Urothelium cell line (cell line): ENCODE measurements at regions not wholly inside any gene's neighbourhood (a gene's known extent, or its start where the extent isn't known, plus 50 kb on each side); places are given as distances from the start of the nearest gene placed in this dataset.
"Not testable (repeated sequence)": the region's sequence is repeated elsewhere in the genome, so short reads cannot be mapped to it uniquely, and the experiment has no call there.

Source experiments
- DNase-seq: peaks from one replicate; pipeline ENCODE4 v3.0.0; 2011; ENCODE audit warnings: low spot score, mixed read lengths
- FAIRE-seq: peaks from 2 replicates; lab custom pipeline; 2011; peaks lifted over from hg19 to GRCh38; lab: Jason Lieb, UNC

- no peak for DNase-seq
- FAIRE-seq: no peak
Measured at GRCh38 chr5:116858705-116859333, 284.2 kb upstream of the SEMA6A start.

GRCh38 chr5:116858020-116858419 is 283.4 kb upstream of the SEMA6A start:
- DNase-seq, FAIRE-seq: not testable (repeated sequence)

- FAIRE-seq: no peak
- DNase-seq: no peak
Measured at GRCh38 chr5:116856271-116856670, 281.6 kb upstream of the SEMA6A start.

- FAIRE-seq: no peak
- DNase-seq: no peak
Measured at GRCh38 chr5:116853992-116854391, 279.4 kb upstream of the SEMA6A start.

GRCh38 chr5:116848954-116849581 is 274.4 kb upstream of the SEMA6A start:
- DNase-seq (no peak), FAIRE-seq (no peak)

GRCh38 chr5:116847960-116848359 is 273.3 kb upstream of the SEMA6A start:
- FAIRE-seq (no peak), DNase-seq (no peak)

GRCh38 chr5:116844015-116844414 is 269.4 kb upstream of the SEMA6A start:
- FAIRE-seq: no peak

GRCh38 chr5:116842514-116842961 is 267.9 kb upstream of the SEMA6A start:
- FAIRE-seq: no peak
- DNase-seq: no peak

More at GRCh38 chr5:116844015-116844414, 269.4 kb upstream of the SEMA6A start:
- no peak for DNase-seq

- no peak for DNase-seq
- no peak for FAIRE-seq
Measured at GRCh38 chr5:116841734-116842133, 267.1 kb upstream of the SEMA6A start.

- no peak for FAIRE-seq
Measured at GRCh38 chr5:116838011-116838536, 263.5 kb upstream of the SEMA6A start.

GRCh38 chr5:116834796-116835515 is 260.3 kb upstream of the SEMA6A start:
- no peak for FAIRE-seq
- no peak for DNase-seq

More at GRCh38 chr5:116838011-116838536, 263.5 kb upstream of the SEMA6A start:
- no peak for DNase-seq

GRCh38 chr5:116830079-116830478 is 255.5 kb upstream of the SEMA6A start:
- no peak for DNase-seq
- FAIRE-seq: no peak

GRCh38 chr5:116827078-116827477 is 252.5 kb upstream of the SEMA6A start:
- no peak for FAIRE-seq
- DNase-seq: no peak

GRCh38 chr5:116825486-116825885 is 250.9 kb upstream of the SEMA6A start:
- FAIRE-seq (no peak), DNase-seq (no peak)

- DNase-seq (no peak), FAIRE-seq (no peak)
Measured at GRCh38 chr5:116824751-116825438, 250.3 kb upstream of the SEMA6A start.

GRCh38 chr5:116814626-116815385 is 240.2 kb upstream of the SEMA6A start:
- FAIRE-seq (no peak), DNase-seq (no peak)

- FAIRE-seq (no peak), DNase-seq (no peak)
Measured at GRCh38 chr5:116813906-116814305, 239.3 kb upstream of the SEMA6A start.

- no peak for DNase-seq
- peak; percentile 5 for FAIRE-seq
Measured at GRCh38 chr5:116813356-116813755, 238.7 kb upstream of the SEMA6A start.

- no peak for FAIRE-seq
- DNase-seq: no peak
Measured at GRCh38 chr5:116810951-116811350, 236.3 kb upstream of the SEMA6A start.

GRCh38 chr5:116806836-116807235 is 232.2 kb upstream of the SEMA6A start:
- DNase-seq (no peak), FAIRE-seq (no peak)
